ENCODE measurements at regions not wholly inside any gene's neighbourhood (a gene's known extent, or its start where the extent isn't known, plus 50 kb on each side); places are given as distances from the start of the nearest gene placed in this dataset.
"Not testable (repeated sequence)": the region's sequence is repeated elsewhere in the genome, so short reads cannot be mapped to it uniquely, and the experiment has no call there.

GRCh38 chr15:46079046-46079445, 444.2 kb downstream of the SQOR start:
- Histone ChIP-seq H3K9me3 (ENCODE audit: control extremely low read depth in 1 of 5, control insufficient read depth in 4 of 5, insufficient read depth in 2 of 5, low read depth in 1 of 5, low read length in 4 of 5) (no peaks in the 10 kb centered on the region), H3K27ac (ENCODE audit: insufficient read depth in 1 of 2, low read depth in 1 of 2, low read length in 2 of 2, poor library complexity in 1 of 2, severe bottlenecking in 2 of 2) (no peak overlapping the region), H3K27me3 (replicated peaks in 2 of 5; ENCODE audit: control insufficient read depth in 4 of 5, insufficient read depth in 5 of 5, low read length in 4 of 5) (no peaks in the 10 kb centered on the region), H3K4me3 (ENCODE audit: control insufficient read depth in 1 of 7, extremely low read depth in 1 of 7, insufficient read depth in 4 of 7, low read depth in 2 of 7, low read length in 6 of 7) (no peak overlapping the region), H3K4me1 (ENCODE audit: control extremely low read depth in 1 of 4, control insufficient read depth in 4 of 4, insufficient read depth in 4 of 4, low read length in 3 of 4) (no peaks in the 10 kb centered on the region), H3K36me3 (ENCODE audit: control insufficient read depth in 4 of 4, insufficient read depth in 4 of 4, low read length in 3 of 4) (no peaks in the 10 kb centered on the region)
- 100% methylated on average over 3 of the region's 3 CpGs for WGBS (ENCODE audit: insufficient coverage)
- CTCF ChIA-PET, result no interaction called here
- POLR2A ChIA-PET, result no interaction called here
- DNase-seq, result no peak

DNA sequence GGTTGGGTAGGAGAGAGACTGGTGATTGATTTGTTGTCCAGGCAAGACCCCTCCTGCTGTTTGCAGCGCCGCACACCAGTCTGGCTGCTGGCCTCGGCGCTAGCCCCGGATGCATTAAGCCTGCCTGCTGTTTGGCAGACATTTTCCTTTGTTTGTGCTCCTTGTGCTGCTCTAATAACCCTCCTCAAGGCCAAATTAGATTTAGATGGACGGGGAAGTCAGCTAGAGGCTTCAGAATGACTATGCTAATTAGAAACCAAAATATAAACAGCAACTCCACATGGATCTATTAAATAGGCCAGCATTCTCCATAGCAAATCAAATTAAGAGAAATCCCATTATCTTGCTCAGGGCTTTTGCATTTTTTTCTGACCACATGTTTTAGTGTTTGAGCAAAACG, 445.2 kb downstream of the SQOR start:
- ChIA-PET POLR2A (no interaction called here), CTCF (no interaction called here)
- no peak for DNase-seq
- no peaks in the 10 kb centered on the region for H3K36me3 ChIP-seq (ENCODE audit: control insufficient read depth in 4 of 4, insufficient read depth in 4 of 4, low read length in 3 of 4)
- H3K27ac ChIP-seq (ENCODE audit: insufficient read depth in 1 of 2, low read depth in 1 of 2, low read length in 2 of 2, poor library complexity in 1 of 2, severe bottlenecking in 2 of 2), result no peak overlapping the region
- no peaks in the 10 kb centered on the region for H3K4me1 ChIP-seq (ENCODE audit: control extremely low read depth in 1 of 4, control insufficient read depth in 4 of 4, insufficient read depth in 4 of 4, low read length in 3 of 4)
- no peak overlapping the region for H3K4me3 ChIP-seq (ENCODE audit: control insufficient read depth in 1 of 7, extremely low read depth in 1 of 7, insufficient read depth in 4 of 7, low read depth in 2 of 7, low read length in 6 of 7)
- no peaks in the 10 kb centered on the region for H3K9me3 ChIP-seq (ENCODE audit: control extremely low read depth in 1 of 5, control insufficient read depth in 4 of 5, insufficient read depth in 2 of 5, low read depth in 1 of 5, low read length in 4 of 5)
- 13% methylated on average over 3 of the region's 7 CpGs for WGBS (ENCODE audit: insufficient coverage)
- H3K27me3 ChIP-seq (replicated peaks in 2 of 5; ENCODE audit: control insufficient read depth in 4 of 5, insufficient read depth in 5 of 5, low read length in 4 of 5), result no peaks in the 10 kb centered on the region

DNA sequence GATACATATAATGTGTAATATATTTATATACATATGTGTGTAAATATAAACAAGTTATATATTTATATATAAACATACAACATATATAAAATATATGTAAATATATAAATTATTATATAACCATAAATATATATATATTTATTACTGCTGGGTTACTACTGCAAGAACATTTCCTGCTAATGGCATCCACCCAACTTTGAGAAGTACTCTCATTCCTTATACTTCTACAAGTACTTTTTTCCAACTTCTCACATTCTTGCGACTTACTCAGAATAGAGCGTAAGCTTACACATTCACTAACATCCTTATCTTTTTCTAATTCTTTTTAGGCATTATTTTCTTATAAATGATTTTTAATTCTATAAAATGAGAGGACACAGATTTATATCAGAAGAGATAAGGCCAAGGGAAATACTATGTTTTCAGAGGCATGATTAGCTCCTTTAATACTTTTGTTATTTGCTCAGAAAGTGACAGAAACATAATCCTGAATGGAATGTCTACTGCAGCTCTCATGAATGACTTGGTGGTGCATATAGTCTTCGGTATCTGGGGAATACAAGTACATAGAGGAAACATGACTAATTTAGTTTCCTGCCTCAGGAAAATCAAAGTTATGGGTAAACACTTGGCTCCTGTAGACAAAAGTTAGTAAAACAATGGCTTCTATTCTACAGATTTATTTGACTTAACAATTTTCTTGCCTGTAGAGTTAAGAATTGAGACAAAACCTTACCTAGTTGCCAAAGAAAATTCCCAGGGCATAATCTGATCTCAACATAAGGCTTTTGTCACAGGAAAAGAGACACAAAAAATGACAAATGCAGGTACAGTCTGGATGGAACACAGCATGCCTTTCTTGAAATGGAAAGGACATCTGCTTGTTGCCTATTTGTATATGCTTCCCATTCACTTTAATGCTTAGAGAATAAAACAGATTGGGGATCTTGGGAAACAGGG, 453.9 kb downstream of the SQOR start:
- H3K4me3 ChIP-seq (ENCODE audit: control insufficient read depth in 1 of 7, extremely low read depth in 1 of 7, insufficient read depth in 4 of 7, low read depth in 2 of 7, low read length in 6 of 7), result no peak overlapping the region
- no peaks in the 10 kb centered on the region for H3K27me3 ChIP-seq (replicated peaks in 2 of 5; ENCODE audit: control insufficient read depth in 4 of 5, insufficient read depth in 5 of 5, low read length in 4 of 5)
- ChIA-PET CTCF (no interaction called here), POLR2A (no interaction called here)
- no peaks in the 10 kb centered on the region for H3K9me3 ChIP-seq (ENCODE audit: control extremely low read depth in 1 of 5, control insufficient read depth in 4 of 5, insufficient read depth in 2 of 5, low read depth in 1 of 5, low read length in 4 of 5)
- 0% methylated on average over 1 of the region's 3 CpGs for WGBS (ENCODE audit: insufficient coverage)
- no peak overlapping the region for H3K27ac ChIP-seq (ENCODE audit: insufficient read depth in 1 of 2, low read depth in 1 of 2, low read length in 2 of 2, poor library complexity in 1 of 2, severe bottlenecking in 2 of 2)
- H3K36me3 ChIP-seq (ENCODE audit: control insufficient read depth in 4 of 4, insufficient read depth in 4 of 4, low read length in 3 of 4), result no peaks in the 10 kb centered on the region
- DNase-seq, result no peak
- H3K4me1 ChIP-seq (ENCODE audit: control extremely low read depth in 1 of 4, control insufficient read depth in 4 of 4, insufficient read depth in 4 of 4, low read length in 3 of 4), result no peaks in the 10 kb centered on the region

DNA sequence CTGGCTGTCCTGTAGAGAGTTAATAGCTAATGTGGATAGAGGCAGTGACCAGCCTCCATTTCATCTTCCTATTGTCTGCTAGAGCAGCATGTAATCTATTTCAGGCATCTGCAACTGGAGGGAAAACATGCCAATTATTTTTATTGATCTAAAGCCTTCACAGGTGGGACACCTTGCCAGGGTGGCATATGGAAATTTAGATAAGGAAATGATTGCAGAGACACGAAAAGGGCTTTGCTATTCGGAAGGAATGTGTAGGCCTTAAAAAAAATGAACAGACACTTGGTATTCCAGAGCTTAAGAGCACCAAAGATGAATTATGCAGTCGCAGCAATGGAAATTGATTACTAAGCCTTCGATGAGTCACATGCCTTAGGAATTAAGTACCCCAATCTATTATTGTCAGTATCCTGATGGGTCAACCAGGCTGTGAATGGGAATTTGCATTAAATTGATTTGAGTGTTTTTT, 454.7 kb downstream of the SQOR start:
- H3K9me3 ChIP-seq (ENCODE audit: control extremely low read depth in 1 of 5, control insufficient read depth in 4 of 5, insufficient read depth in 2 of 5, low read depth in 1 of 5, low read length in 4 of 5), result no peaks in the 10 kb centered on the region
- ChIA-PET CTCF (no interaction called here), POLR2A (no interaction called here)
- no peak overlapping the region for H3K4me3 ChIP-seq (ENCODE audit: control insufficient read depth in 1 of 7, extremely low read depth in 1 of 7, insufficient read depth in 4 of 7, low read depth in 2 of 7, low read length in 6 of 7)
- H3K4me1 ChIP-seq (ENCODE audit: control extremely low read depth in 1 of 4, control insufficient read depth in 4 of 4, insufficient read depth in 4 of 4, low read length in 3 of 4), result no peaks in the 10 kb centered on the region
- H3K36me3 ChIP-seq (ENCODE audit: control insufficient read depth in 4 of 4, insufficient read depth in 4 of 4, low read length in 3 of 4), result no peaks in the 10 kb centered on the region
- DNase-seq, result no peak
- WGBS (ENCODE audit: insufficient coverage), result 60% methylated on average over 3 of the region's 4 CpGs
- no peaks in the 10 kb centered on the region for H3K27me3 ChIP-seq (replicated peaks in 2 of 5; ENCODE audit: control insufficient read depth in 4 of 5, insufficient read depth in 5 of 5, low read length in 4 of 5)
- no peak overlapping the region for H3K27ac ChIP-seq (ENCODE audit: insufficient read depth in 1 of 2, low read depth in 1 of 2, low read length in 2 of 2, poor library complexity in 1 of 2, severe bottlenecking in 2 of 2)

- Histone ChIP-seq H3K4me1 (ENCODE audit: control extremely low read depth in 1 of 4, control insufficient read depth in 4 of 4, insufficient read depth in 4 of 4, low read length in 3 of 4) (no peaks in the 10 kb centered on the region), H3K27me3 (replicated peaks in 2 of 5; ENCODE audit: control insufficient read depth in 4 of 5, insufficient read depth in 5 of 5, low read length in 4 of 5) (no peaks in the 10 kb centered on the region), H3K36me3 (ENCODE audit: control insufficient read depth in 4 of 4, insufficient read depth in 4 of 4, low read length in 3 of 4) (no peaks in the 10 kb centered on the region), H3K9me3 (ENCODE audit: control extremely low read depth in 1 of 5, control insufficient read depth in 4 of 5, insufficient read depth in 2 of 5, low read depth in 1 of 5, low read length in 4 of 5) (no peaks in the 10 kb centered on the region), H3K27ac (ENCODE audit: insufficient read depth in 1 of 2, low read depth in 1 of 2, low read length in 2 of 2, poor library complexity in 1 of 2, severe bottlenecking in 2 of 2) (no peak overlapping the region), H3K4me3 (ENCODE audit: control insufficient read depth in 1 of 7, extremely low read depth in 1 of 7, insufficient read depth in 4 of 7, low read depth in 2 of 7, low read length in 6 of 7) (no peak overlapping the region)
- ChIA-PET POLR2A (no interaction called here), CTCF (no interaction called here)
- 48% methylated on average over 7 of the region's 16 CpGs for WGBS (ENCODE audit: insufficient coverage)
- DNase-seq, result peak in 1 of 3 donors; percentile 3
Measured at GRCh38 chr15:46091860-46092450, 457.1 kb downstream of the SQOR start.

DNA sequence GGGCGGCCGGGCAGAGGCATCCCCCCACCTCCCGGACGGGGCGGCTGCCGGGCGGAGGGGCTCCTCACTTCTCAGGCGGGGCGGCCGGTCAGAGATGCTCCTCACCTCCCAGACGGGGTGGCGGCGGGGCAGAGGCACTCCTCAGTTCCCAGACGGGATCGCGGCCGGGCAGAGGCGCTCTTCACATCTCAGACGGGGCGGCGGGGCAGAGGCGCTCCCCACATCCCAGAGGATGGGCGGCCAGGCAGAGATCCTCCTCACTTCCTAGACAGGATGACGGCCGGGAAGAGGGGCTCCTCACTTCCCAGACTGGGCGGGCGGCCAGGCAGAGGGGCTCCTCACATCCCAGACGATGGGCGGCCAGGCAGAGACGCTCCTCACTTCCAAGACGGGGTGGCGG, 463.2 kb downstream of the SQOR start:
- DNase-seq; H3K36me3 ChIP-seq (ENCODE audit: control insufficient read depth in 4 of 4, insufficient read depth in 4 of 4, low read length in 3 of 4); POLR2A ChIA-PET; H3K4me1 ChIP-seq (ENCODE audit: control extremely low read depth in 1 of 4, control insufficient read depth in 4 of 4, insufficient read depth in 4 of 4, low read length in 3 of 4); H3K27me3 ChIP-seq (replicated peaks in 2 of 5; ENCODE audit: control insufficient read depth in 4 of 5, insufficient read depth in 5 of 5, low read length in 4 of 5); CTCF ChIA-PET; H3K9me3 ChIP-seq (ENCODE audit: control extremely low read depth in 1 of 5, control insufficient read depth in 4 of 5, insufficient read depth in 2 of 5, low read depth in 1 of 5, low read length in 4 of 5); H3K4me3 ChIP-seq (ENCODE audit: control insufficient read depth in 1 of 7, extremely low read depth in 1 of 7, insufficient read depth in 4 of 7, low read depth in 2 of 7, low read length in 6 of 7); H3K27ac ChIP-seq (ENCODE audit: insufficient read depth in 1 of 2, low read depth in 1 of 2, low read length in 2 of 2, poor library complexity in 1 of 2, severe bottlenecking in 2 of 2): not testable (repeated sequence)
- over 99% methylated on average over 20 of the region's 32 CpGs for WGBS (ENCODE audit: insufficient coverage)

DNA sequence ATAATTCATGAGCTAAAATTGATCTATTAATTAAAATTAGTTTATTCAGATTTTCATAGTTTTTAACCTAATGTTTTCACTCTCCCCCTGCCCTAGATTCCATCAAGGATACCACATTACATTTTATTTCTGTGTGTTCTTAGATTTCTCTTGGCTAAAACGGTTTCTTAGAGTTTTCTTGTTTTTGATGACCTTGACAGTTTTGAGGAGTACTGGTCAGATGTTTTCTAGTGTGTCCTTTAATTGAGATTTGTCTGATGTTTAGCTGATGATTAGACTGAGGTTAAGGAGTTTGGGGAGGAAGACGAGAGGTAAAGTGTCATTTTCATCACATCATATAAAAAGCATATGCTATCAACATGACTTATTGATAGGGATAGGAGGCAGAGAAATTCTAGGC, 475.9 kb downstream of the SQOR start:
- CTCF ChIA-PET, result no interaction called here

More for the DNA sequence above, 475.9 kb downstream of the SQOR start:
- no CpG with 5 or more reads among the region's 2 CpGs for WGBS (ENCODE audit: insufficient coverage)
- peaks cover 0 to 11% (median 0%) of the 10 kb centered on the region in 5 experiments for H3K9me3 ChIP-seq (ENCODE audit: control extremely low read depth in 1 of 5, control insufficient read depth in 4 of 5, insufficient read depth in 2 of 5, low read depth in 1 of 5, low read length in 4 of 5)
- no peak overlapping the region for H3K27ac ChIP-seq (ENCODE audit: insufficient read depth in 1 of 2, low read depth in 1 of 2, low read length in 2 of 2, poor library complexity in 1 of 2, severe bottlenecking in 2 of 2)
- no peaks in the 10 kb centered on the region for H3K27me3 ChIP-seq (replicated peaks in 2 of 5; ENCODE audit: control insufficient read depth in 4 of 5, insufficient read depth in 5 of 5, low read length in 4 of 5)
- H3K4me3 ChIP-seq (ENCODE audit: control insufficient read depth in 1 of 7, extremely low read depth in 1 of 7, insufficient read depth in 4 of 7, low read depth in 2 of 7, low read length in 6 of 7), result no peak overlapping the region
- H3K36me3 ChIP-seq (ENCODE audit: control insufficient read depth in 4 of 4, insufficient read depth in 4 of 4, low read length in 3 of 4), result no peaks in the 10 kb centered on the region
- H3K4me1 ChIP-seq (ENCODE audit: control extremely low read depth in 1 of 4, control insufficient read depth in 4 of 4, insufficient read depth in 4 of 4, low read length in 3 of 4), result no peaks in the 10 kb centered on the region
- POLR2A ChIA-PET, result no interaction called here
- DNase-seq, result no peak

Data from common myeloid progenitor, CD34-positive (primary cell).